HG02642 (cell line): ENCODE measurements at regions not wholly inside any gene's neighbourhood (a gene's known extent, or its start where the extent isn't known, plus 50 kb on each side); places are given as distances from the start of the nearest gene placed in this dataset.

Source experiments
- ATAC-seq: cut with Tn5 transposase; IDR thresholded peaks from one replicate; pipeline ENCODE4 v1.9.1; 2021; ENCODE audit warnings: mild to moderate bottlenecking; ENCODE audit not compliant: unreplicated experiment, poor library complexity

DNA sequence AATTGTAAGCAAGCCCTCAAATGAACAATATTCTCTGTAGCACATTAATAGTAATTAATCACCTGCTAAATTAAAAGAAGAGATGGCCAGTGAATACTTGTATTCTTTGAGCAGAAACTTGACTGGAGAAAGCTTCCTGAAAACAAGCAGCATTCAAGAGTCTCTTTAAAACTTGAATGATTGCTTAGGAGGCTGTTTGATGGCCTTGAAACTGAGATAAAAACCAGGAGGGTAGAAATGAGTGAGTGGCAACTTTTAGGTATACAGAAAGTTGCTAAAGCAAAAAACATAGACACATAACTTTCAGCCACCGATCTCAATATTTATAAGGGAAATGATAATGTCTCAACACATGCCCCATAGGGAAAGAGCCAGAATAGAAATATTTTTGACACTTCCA lies 234.8 kb upstream of the FMN2 start:
- ATAC-seq, result no peak

DNA sequence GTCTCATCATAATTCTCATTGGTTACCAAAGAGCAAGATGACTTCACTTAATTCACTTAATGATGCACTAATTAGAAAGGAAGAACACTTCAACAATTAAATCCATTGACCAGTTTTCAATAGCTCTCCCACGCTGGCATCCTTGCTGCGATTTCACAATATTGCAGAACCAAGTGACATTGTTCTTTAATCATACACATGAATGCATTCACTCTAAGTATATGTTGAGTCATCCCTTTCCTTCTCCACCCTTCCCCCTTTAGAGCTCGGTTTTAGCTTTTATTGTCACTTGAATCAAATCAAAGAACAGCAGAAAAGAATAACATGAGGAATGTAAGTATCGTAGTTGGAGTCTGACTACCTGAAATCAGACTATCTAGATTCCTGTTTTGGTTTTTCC lies 233.6 kb upstream of the FMN2 start:
- no peak for ATAC-seq

DNA sequence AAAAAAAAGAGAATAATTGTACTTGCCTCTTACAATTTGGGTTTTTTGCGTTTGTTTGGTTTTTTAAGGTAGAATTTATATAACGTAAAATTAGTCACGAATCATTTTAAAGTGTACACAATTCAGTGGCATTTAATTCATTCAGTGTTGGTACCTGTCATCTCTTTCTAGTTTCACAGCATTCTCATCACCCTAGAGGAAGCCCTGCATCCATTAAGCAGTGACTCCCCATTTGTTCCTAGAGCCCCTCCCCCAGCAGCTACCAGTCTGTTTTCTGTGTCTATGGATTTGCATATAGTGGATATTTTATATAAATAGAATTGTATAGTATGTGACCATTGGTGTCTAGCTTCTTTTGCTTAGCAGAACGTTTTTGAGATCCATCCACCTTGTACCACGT lies 233.2 kb upstream of the FMN2 start:
- ATAC-seq, result no peak

DNA sequence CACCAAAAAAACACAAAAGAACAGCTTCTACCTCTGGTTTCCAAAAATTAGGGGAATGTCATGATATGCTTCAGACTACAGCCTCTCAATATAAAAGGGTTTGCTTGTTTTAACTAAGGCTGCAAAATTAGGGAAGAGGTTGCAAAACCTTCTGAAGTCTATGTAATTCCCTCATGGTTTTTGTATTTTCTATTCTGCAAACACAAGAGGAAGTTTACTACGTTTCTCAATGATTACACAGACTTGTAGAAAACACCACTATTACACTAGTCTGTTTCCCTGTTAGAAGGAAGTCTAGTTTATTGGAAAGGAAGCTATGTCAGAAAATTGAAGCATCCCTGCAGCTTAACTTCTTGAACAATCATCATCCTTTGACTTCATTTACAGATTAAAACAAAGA lies 229.7 kb upstream of the FMN2 start:
- ATAC-seq, result no peak

DNA sequence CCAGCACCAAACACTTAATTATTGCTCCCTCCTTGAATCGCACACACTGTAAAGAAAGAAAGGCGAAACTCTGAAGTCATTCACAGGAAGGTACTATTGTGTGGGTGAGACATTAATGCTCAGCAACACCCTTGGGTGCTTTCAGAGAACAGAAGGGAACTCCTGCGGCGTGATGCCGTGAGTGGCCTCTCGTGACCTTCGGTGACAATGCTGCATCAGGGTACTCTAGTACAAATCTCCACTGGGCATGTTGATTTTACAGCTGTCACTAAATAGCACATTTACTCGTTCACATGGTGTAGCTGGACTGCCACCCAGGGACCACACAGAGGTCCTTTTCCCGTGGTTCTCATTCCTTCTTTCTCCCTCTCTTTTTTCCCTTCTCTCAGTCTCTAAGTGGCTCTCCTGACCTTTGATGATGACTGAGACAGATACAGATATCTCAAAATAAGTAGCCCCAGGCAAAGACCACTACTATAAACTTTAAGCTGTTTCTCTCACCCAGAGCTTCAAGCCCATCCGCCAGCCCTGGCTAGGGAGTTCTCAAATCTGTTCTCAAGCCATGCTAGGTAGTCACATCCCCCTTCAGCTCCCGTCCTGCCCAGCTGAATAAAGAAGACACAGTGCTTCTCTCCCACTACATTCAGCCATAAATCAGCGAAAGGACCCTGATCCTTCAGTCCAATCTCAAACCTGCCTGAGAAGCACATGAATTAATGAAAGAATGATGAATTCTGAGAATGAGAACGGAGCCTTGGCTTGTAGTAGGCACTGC lies 223.4 kb upstream of the FMN2 start:
- ATAC-seq, result no peak

DNA sequence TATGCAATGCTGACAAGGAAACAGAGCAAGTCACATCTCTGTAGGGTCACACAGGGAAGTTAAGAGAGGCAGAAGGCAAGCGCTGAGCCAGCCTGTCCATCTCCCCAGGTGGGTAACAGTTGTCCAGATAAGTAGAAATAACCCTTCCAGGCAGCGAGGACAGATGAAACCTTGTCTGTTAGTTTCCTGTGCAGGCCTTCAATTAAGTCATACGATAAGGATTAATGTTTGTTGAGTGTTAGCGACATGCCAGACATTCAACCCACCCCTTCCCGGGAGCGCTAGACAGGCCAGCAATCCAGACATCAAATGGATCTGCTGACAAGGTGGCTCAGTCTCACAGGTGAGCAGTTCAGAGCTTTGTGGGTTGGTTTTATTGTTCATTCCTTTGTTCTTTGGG lies 221.5 kb upstream of the FMN2 start:
- no peak for ATAC-seq

DNA sequence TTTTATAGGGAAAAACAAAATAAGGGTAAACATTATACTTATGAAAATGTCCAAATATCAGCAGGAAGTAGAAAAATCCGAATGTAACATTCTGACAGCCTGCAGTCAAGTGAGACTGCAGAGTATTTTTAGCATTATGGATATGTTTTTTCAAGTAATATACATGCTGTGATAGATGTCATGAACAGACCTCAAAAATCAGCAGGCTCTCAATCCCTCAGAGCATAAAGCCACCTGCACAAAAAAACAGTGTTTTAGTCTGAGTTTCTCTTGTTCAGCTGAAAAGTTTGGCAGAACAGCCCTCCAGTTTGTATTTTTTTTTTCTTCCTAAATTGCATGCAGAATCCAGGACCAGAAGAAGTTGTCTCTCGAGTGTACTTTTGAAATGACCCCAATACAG lies 219.1 kb upstream of the FMN2 start:
- no peak for ATAC-seq

DNA sequence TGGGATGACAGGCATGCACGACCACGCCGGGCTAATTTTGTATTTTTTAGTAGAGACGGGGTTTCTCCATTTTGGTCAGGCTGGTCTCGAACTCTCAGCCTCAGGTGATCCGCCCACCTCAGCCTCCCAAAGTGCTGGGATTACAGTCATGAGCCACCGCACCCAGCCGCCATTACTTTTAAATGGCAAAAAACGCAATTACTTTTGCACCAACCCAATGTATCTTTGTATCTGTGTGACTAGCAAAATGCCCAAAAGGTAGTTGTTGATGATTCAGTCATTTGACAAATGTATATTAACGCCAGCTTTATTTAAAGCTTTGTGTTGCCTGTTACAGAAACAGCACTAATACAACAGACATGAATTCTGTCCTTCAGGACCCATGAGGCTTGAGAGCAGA lies 216.9 kb upstream of the FMN2 start:
- no peak for ATAC-seq

DNA sequence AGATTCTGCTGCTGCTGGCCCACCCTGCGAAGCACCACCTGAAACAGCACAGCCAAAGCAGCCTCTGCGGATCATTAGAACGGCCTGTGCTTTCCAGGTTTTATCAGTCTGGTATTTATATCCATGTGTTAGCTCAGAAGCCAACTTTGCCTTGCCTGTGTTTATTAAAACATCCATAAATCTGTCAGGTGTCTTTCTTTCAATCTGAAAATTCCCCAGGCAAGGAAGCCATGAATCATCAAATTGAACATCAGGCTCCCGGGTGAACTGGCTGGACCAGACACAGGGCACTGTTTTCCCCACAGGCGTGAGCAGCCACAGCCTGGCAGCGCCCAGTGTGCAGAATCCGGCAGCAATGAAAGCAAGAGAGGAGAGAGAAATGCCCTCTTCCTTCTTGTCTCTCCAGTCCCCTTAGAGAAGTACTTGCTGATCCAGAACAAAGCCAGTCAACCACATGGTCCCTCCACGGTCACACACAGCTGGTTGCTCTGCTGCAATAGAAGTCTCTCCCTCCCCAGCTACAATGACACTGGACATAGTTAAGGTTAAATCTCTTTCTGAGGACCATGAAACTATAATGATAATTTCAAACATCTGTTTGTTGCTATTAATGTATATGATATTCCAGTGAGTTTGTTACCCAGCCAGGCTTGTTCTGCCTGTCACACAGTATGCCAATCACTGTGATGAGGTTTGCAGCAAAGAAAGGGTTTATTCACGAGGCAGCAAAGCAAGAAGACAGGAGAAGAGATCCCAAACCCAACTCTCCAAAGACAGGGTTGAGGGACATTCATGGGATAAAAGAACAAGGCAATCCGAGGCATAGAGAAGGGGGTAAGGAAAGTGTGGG lies 212.1 kb upstream of the FMN2 start:
- no peak for ATAC-seq

DNA sequence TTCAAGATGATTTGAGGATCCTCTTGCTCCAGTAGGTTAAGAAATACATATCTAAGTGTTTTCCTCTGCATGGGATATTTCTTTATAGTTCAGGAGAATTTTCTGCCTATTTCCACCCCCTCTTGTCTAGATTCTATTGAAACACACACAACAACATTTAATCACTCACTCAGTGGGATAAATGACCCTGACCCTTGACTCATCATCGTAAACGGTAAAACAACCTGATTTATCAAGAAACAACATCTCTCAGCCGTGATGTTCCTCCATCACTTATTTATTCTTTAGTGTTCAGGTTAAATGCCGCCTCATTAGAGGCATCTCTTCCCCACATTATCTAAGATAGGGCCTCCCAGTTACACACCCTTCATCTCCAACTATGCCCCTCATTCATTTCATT lies 208.7 kb upstream of the FMN2 start:
- ATAC-seq, result no peak

DNA sequence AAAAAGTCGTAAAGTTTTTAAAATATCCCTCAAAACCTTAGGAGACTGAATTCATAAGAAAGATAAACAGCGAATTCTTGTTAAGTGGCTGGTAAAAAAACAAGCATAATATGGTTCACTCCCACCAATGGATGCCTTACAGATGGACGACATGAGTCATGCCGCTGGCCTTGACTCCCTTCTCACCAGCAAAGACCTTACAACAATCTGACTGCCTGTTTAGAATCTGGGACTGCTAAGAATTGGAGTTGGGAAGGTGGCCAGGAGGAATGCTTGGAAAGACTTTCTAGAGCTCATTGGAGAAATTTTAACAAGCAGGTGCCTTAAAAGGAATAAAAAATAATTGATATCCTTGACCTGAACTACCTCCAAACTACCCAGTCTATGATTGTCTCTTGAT lies 206.9 kb upstream of the FMN2 start:
- ATAC-seq, result no peak

DNA sequence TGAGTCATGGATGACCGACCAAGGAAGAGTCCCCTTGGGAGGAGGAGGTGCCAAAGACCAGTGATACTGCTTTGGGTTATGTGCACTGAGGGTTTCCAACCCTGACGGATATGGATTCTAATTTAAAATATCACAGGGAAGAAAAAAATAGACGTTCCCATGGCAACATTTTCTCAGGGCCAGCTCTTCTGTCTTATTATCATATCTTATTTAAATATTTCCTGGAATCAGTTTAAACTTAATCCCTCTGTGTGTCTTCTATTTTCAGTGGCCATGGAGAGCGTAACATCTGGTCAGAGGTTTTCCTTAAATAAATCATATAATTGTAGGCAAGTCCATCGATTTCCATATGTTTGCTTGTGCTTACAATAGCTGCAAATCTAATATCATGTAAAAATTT lies 205.4 kb upstream of the FMN2 start:
- no peak for ATAC-seq

DNA sequence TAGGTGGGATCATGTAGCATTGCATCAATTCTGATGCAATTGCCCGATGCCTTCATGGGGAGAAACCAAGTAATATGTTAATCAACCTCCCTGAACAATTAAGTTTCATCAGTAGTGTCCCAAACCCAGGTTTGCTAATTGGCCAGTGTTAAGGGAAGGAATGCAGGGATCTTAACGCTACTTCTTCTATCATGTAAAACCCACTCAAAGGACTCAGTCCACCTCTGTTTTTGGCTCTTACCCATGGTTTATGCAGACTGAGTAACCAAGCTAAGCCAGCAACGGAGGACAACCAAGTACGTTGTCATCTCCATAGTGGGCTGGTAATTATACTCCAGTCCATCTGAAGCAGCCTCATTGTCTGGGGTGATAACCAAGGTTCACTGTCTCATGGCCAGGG lies 203.0 kb upstream of the FMN2 start:
- ATAC-seq, result no peak

DNA sequence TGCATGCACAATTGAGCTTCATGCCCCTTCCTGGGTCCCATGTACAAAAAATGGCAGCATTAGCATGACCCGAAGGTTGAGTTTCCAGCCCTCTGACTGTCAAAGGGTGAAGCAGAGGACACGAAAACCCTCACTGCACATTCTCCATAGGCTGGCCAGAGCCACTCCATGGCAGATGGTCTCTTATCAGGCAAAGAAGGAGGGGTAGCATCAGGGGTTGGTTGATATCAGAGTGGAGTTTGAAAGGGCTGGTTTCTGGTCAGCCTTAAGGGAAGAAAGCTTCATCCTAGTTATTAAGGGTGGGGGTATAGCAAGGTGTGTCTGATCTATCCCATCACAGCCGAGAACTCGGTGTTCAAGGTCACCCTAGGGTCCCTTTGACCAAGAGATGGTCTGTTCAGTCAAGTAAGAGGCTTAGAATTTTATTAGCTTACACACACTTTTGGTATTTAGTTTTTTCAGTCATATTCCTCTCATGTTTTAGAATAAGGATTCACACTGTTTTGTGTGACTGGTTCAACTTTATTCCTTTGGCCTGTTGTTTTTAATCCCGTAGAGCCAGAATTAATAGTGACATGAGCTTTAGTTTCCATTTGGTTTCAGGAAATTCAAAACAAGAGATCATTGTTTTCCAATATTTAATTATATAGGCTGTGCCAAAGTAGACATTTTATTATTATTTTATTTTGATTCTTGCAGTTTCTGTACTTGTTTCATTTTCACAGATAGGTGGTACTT lies 199.9 kb upstream of the FMN2 start:
- ATAC-seq, result no peak

DNA sequence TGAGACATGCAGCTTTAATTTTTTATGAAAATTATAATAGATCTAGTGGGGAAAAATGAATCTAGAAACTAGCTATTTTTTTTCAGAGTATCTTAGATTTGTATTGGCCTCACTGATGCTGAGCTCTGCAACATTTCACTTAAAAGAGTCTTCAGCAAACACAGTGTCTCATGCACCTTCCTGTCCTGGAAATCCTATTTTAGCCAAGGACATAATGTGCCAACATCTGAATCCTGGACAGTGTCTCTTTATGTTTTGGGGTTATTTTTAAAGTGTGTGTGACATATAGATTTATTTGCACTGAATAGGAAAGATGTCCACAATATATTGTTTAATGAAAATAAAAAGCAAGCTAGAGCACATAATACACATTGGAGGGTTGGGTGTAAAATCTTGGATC lies 199.1 kb upstream of the FMN2 start:
- no peak for ATAC-seq

DNA sequence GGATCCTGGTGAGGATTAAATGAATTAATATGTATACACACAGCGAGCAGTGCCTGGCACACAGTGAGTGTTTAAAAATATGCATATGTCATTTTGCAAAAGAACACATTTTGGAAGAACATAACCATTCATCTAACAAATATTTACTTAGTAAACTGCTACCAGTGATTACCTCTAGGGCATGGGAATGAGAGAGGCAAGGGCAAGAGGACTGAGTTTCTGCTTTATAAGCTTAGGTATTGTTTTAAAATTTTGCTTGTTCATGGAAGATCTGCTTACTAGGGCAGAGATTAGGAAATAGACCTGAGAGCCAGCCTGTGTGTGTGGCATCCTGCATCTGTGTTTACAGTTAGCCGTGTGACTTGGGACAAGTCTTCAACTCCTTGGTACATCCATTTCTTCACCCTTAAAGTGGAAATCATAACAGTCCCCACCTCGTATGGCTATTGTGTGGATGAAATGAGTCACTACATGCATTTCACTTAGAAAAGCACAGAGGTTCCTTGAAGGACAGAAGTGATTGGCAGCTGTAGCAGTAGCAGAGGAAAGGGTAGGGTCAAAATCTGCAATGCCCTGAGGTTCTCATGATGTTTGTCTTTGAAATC lies 198.5 kb upstream of the FMN2 start:
- ATAC-seq, result no peak

DNA sequence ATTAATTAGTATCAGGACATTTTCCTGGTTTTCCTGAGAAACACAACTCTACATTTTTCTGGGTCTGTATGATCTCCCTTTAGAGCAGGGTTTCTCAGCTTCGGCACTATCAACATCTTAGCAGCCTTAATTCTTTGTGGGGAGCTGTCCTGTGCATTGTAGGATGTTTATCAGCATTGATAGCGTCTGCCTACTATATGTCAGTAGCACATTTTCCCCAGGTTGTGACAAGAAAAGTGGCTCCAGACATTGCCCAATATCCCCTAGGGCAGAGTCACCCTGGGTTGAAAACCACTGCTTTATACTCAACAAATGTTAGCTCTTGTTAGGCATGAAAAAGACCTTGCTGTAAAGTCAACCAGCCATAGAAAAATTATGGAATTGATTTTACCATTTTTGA lies 195.1 kb upstream of the FMN2 start:
- ATAC-seq, result no peak

DNA sequence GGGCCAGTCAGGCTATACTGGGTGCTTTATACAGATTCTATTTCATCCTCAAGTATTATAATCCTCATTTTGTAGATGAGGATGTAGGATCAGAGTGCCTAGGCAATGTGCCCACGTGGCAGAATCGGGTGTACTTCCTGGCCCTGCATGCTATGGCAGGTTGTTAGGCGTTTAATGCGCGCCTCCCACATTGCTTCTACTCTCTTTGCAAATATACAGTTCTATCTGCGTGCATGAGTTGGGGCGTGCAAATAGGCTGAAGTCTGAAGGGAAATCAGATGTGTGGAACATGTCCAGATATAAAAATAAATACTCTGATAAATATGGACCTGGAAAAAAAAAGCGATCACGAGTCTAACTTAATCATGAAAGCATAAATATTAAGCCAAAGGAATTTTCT lies 194.7 kb upstream of the FMN2 start:
- no peak for ATAC-seq

DNA sequence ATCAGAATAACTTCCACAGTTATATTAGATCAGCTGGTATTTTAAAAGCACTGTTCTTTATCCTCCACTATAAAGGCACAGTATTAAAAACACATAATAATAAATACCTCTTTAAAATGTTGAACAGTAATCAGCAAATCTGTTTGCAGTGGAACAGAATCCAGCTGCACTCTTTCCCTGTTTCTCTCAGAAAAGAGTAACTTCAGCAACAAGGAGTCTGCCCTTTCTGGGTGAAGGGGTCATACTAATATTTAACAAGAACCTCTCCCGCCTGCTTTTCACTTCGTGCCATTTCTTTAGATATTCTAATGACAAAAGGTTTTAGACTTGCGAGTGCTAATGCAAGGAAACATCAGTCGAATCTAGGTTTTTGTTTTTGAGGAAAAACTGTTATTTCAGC lies 194.2 kb upstream of the FMN2 start:
- no peak for ATAC-seq

DNA sequence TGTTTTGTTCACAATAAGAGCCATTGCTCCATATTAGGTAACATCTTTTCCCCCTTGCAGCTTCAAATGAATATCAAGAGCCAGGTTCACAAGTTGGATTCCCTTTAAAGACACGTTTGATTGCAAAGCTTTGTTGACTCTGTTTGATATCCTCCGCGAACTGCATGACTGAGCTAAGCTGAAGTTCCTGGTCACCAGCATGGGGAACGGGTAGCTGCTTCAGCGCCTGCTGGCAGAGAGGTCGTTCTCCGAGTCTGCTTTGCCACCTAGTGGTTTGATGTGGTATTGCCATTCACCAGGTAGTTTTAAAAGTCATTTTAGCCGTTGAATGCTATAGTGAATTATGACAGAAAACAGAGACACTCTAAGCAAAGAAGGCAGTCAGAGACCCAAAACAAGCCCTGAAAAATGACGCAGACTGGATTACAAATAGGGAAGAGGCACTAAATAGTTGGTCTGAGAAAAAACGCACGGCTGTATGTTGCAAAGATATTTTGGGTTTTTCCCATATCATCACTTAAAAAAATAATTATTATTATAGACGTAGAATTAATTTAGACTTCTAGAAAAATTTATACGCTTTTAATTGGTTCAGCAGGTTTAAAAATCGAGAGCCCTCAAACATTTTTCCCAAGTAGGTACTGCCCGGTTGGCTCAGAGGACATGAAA lies 193.5 kb upstream of the FMN2 start:
- peak; percentile 94 for ATAC-seq
